LoVo (cell line): ENCODE measurements at regions not wholly inside any gene's neighbourhood (a gene's known extent, or its start where the extent isn't known, plus 50 kb on each side); places are given as distances from the start of the nearest gene placed in this dataset.

Source experiments
- DNase-seq: peaks from one replicate; pipeline ENCODE4 v3.0.0-alpha.2; 2016; ENCODE audit warnings: low spot score

DNA sequence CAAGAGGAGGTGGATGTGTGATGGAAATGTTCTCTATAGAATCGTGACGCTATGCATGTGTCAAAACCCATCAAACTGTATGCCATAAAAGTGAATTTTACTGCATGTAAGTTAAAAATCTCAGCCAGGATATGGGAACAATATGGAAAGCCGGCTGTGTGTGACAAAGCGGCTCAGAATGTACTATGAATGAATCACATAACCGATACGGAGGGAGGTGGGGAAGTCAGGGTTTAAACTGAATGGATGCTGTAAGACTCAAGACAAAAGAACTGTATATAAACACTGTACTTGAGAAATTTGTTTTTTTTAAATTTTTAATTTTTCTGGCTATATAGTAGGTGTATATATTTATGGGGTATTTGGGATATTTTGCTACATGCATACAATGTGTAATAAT lies 111.6 kb upstream of the PDE4B start:
- DNase-seq, result no peak

DNA sequence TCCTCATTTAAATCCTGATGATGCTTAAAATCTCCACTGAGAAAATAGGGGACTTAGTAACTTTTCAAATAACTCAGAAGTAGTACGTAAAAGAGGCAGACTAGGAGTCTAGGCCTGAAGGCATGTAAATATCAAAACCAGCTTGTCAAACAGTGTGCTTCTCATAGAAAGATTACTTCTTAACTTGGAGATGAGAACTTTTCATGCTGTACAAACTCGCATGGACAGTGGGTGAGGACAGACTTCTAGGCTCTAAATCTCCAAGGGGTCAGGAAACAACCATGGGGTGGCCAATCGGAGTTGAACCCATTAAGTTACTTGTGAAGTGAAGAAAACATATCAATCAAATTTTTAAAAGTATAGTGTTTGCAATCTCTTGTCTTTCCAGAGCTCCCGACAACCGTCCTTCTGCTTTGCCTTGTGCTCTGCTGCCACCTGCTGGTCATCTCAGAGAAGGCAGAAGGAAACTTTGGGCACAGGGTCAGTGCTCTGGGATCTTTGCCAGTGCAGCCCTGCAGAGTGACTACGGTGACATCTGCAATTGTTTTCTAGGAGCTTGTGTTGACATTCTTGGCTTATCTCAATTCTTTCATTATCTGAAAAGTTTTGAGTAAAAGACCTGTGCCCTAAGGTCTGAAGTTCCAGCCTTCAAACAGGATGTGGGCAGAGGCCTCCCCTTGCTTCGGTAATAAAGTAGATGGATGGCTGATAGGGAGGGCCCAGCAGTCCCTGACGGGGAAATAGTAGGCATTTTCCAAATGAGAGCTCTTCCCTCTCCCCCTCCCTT lies 105.1 kb upstream of the PDE4B start:
- peak; percentile 82 for DNase-seq

DNA sequence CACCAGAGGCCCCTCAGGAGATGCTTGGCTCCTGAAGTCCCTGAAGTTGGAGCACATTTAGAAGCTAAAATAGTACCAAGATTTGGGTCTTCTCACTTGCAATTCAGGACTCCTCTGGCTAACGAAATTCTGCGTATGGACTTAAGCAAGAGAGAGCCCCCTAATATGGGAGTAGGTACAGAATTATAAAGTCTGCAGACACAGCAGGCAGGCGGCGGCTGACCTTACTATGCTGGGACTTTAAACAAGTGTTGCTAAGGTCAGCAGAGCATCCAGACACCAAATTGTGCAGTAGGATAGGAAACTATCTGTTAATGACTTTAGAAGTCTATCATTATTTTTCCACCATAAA lies 104.5 kb upstream of the PDE4B start:
- DNase-seq, result no peak

DNA sequence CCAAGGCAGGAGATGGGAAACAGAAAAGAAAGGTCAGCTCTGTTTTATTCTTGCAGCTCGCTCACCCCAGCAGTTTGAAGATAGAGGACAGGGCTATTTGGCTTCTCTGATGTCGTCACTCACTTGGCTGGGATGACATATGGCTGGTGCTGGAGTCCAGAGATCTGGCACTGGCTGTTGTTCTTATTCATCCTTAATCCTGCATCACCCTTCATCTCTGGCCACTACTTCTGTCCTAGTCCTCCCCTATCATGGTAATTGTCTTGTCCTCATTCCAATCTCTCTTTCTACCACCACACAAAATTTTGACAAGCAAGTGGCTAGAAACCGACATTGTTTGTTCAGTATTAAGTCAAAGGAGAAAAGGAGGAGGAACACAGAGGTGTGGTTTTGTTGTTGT lies 103.8 kb upstream of the PDE4B start:
- no peak for DNase-seq

DNA sequence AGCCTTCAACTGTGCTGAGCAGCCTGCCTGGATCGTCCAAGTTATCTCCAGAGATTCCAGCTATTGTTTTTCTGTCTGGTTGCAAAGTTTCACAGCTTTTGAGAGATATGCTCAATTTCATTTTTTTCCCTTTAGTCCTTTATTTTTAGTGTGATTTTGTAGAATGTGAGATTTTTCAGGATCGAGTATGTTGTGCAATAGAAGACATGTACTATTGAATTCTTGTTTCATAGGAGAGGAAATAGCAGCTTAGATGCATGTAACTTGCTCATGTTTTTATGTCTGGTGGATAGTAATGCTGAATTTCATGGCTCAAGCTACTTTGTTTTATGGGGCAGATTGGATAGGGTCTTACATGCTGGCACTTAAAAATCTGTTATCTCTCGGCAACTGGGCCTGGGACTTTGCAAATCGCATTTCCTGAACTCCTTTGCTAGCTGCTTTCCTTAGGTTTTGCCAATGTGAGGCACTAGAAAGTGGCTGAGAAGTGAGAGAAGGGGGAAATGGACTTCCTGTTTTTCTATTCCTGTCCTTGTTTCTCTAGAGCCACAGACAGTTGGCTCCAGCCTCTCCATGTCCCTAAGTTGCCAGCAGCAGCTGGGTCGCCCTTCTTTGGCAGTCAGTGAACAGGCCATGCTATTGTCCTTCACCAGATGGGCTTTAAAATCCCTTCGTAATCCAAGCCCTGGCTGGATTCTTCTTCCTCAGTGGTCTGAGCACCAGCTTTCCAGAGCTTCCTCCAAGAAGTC lies 101.4 kb upstream of the PDE4B start:
- DNase-seq, result no peak

DNA sequence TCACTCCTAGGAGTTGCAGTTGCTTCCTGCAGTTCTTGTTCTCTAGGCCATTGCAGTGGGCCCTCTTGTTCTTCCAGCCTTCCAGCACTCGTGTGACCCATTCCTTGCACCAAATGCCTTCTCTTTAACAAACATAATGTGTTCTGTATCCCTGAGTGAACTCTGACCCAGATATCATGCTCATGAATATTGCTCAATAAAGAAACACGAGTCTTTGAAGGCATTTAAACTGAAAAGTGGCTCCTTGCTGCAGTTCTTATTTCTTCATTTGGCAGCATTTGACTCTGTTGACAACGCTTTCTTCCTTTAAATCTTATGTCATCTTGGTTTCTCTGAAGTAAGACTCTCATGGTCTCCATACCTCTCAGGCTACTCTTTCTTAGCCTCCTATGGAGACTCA lies 100.7 kb upstream of the PDE4B start:
- DNase-seq, result no peak

DNA sequence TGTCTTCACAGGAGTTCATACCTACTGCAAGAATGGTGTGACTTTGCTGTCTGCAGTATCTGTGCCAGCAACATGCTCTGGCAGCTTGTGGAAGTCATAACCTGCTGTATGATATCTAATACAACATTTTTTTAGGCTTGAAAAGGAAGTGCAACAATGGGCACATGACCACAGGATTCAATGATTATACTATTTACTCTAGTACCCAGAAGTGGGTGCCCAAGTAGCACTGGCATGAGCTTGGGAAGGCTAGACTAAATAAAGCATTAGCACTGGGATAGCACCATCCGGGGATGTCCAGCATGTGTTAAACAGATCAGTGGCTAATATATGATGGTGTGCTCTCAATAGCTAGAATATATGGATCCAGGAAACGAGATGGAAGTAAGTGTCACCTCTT lies 98.6 kb upstream of the PDE4B start:
- DNase-seq, result no peak

DNA sequence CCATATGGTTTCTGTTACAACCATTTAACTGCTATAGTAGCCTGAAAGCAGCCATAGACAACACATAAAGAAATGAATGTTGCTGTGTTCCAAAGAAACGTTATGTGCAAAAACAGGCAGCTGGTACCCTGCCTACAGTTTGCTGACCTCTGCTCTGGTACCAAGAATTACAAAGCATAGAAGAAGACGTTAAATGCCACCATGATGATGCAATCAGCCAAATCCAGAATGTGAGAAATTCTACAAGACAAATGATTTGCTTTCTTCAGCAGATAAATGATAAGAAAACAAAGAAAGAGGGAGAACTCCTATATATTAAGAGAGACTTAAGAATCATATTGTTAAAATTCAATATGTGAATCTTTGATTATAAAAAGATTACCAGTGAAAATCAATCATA lies 97.8 kb upstream of the PDE4B start:
- no peak for DNase-seq

DNA sequence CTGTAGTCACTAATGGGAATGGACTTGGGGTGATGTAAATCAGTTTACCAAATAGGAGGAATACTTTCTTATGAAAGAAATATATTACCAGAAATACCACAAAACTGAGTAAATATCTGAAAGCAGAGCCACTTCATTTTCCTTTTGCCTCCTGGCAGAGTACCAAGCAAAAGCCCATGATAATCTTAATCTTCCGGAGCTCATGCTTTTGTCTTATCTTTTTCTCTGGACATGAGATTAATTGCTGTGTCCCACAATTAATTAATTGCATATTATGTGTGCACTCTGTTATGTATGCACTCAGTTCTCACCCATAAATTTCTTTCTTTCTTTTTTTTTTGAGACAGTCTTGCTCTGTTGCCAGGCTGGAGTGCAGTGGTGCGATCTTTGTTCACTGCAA lies 94.1 kb upstream of the PDE4B start:
- no peak for DNase-seq

DNA sequence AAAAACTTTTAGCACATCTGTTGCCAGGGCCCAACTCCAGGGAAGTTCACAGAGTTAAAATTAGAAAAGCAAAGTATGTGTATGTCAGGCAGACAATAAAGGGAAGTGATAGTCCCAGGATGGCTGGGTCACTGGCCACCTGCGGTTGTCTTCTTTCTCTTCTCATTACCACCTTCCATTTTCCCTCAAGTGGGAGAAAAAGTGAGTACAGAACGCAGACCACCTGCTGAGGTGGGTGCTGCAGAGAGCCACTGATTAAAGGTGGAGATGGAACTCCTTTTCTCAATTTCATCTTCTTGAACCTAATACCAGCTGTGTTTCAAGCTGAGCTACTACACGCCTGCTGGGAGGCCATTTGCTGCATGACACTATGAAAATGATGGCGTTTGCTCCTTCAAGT lies 88.8 kb upstream of the PDE4B start:
- DNase-seq, result no peak

DNA sequence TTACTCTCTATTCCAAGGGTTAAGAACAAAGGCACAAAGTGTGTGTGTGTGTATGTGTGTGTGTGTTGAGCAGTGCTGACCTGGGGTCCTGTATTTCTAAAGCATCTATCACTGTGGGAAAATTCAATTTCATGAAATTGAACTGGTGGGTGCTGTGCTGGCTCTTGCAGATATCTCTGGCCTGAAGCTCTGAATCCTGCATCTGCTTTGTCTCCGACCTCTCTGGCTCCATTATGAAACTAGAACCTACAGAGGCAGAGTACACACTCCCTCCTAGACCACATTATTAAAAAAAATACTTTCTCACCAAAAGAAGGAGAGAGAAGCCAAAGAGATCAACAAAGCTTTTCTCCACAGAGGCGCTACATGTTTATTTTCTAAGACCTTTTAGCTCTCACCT lies 88.4 kb upstream of the PDE4B start:
- DNase-seq, result no peak

DNA sequence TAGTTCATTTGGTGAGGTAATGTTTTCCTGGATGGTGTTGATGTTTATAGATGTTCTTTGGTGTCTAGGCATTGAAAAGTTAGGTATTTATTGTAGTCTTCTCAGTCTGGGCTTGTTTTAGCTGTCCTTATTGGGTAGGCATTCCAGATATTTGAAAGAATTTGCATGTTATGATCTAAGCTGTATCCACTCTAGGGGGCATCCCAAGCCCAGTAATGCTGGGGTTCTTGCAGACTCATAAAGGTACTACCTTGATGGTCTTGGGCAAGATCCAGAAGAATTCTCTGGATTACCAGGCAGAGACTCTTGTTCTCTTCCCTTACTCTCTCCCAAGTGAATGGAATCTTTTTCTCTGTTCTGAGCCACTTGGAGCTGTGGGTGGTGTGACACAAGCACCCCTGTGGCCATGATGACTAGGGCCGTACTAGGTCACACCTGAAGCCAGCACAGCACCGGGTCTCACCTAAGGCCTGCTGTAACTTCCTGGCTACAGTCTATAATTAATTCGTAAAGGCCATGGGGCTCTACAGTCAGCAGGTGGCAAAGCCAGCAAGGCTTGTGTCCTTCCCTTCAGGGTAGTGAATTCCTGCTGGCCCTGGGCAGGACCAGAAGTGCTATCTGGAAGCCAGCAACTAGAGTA lies 74.8 kb upstream of the PDE4B start:
- no peak for DNase-seq

DNA sequence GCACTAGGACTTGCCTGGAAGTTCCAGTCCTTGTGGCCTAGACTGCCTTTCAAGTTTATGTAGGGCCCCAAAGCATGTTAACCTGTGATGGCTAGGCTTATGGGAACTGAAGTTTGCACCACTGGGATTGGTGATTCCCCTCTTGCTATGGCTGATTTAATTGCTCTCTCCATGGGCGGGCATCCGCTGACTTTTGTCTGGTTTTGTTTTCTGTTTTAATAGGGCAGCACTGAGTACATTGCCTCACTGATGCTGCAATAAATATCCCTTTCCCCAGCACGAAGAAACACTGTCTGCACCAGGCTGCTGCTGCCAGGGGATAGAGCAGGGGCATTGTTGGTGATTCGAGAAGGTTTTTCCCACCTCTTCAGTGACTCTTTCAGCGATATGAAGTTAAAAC lies 73.3 kb upstream of the PDE4B start:
- DNase-seq, result no peak

DNA sequence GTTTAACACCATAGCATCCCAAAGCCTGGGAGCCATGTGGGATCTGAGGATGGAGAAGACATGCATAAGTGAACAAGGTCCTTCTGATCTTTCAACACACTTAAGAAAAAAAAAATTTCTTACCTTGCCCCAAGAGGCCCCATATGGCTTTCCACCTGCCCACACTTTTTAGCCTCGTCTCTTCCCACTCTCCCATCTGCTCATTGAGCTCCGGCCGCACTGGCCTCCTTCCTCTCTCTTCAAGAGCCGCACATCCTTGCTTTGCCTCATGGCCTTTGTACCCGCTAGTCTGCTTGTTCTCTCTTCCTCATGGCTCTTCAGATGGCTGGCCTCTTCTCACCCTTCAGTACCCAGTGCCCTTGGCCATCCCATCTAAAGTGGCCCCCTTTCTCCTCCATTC lies 70.2 kb upstream of the PDE4B start:
- DNase-seq, result no peak

DNA sequence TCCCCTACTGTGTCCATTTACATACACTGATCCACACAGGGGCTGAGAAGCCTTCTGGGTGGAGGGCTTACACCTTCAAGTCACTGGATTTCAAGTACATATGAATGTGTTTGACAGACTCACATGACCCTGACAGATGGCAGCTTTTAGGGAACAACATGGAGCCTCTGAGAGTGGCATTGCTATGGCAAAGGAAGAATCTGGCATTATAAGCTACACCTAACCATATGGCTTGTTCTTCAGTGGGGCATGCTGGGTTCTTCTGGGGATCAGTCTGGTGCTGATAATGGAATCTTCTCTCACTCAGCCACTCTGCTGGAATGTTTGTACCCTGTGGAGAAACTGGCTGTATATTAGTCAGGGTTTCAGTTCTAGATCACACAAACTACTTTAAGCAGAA lies 68.5 kb upstream of the PDE4B start:
- no peak for DNase-seq

DNA sequence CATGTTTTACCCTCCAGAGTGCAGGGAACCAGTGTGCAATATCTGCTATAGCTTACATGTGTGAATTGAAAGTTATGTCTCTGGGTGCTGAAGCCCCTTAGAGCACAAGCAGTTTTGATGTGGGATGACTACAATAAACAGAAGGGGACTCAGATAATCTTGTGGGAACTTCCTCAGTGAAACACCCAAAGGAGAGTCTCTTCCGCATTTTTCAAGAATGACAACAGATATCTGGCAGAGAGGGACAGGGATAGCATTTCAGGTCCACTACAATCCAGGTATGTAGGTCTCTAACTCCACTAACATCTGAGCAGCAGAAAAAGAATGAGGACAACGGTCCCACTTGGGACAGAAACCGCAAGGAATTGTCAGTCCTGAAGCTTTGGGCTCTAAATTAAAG lies 67.6 kb upstream of the PDE4B start:
- DNase-seq, result no peak

DNA sequence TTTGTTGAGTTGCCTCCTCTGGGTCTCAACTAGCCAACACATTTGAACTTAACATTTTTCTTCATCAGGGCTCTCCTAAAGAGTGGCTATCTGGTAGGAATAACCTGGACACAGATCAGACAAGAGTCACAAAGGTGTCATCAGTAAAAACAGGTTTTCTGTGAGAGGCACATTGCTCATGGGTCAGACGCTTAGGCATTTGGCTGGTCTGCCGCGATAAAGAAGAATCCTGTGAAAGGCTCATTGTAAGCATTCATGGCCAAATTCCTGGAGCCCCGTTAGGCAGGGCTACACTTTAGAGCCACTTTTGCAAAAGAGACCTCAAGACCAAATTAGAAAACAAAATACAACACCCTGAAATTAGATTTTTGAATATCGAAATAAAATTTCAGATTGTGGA lies 64.2 kb upstream of the PDE4B start:
- no peak for DNase-seq

DNA sequence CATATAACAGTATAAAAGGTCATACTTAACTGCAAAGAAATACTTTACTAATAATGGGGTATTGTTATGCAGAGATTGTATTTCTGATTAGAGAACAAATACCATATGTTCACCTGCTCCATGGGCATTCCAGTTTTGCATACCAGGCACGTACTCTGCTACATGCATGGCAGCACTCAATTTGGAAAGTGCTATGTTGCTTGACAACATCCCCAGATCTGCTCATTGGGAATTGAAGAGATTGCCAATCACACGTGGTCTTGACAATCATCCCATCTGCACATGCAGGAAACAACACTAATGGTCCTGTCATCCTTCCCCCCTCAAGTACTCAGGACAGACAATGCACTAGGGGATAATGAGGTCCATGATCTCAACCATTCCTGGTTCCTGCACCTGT lies 63.4 kb upstream of the PDE4B start:
- DNase-seq, result no peak

DNA sequence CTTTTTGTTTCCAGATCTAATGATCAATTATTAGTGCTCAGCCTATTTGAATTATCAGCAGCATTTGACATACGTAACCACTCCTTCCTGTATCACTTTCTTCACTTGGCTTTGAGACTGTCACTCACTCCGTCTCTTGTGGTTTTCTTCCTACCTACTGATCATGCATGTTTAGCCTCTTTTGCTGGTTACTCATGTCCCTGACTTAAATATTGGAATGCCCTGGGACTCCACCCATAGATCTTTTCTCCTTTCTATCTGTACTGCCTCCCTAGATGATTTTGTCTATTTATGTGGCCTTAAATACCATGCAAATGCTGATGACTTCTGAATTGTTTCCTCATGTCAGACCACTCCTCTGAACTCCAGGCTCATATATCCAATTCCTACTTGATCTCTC lies 57.7 kb upstream of the PDE4B start:
- no peak for DNase-seq

DNA sequence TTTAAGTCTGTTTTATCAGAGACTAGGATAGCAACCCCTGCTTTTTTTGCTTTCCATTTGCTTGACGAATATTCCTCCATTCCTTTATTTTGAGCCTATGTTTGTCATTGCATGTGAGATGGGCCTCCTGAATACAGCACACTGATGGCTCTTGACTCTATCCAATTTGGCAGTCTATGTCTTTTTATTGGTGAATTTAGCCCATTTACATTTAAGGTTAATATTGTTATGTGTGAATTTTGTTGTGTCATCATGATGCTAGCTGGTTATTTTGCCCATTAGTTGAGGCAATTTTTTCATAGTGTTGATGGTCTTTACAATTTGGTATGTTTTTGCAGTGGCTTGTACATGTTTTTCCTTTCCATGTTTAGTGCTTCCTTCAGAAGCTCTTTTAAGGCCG lies 50.7 kb upstream of the PDE4B start:
- no peak for DNase-seq
